ENCODE measurements at regions not wholly inside any gene's neighbourhood (a gene's known extent, or its start where the extent isn't known, plus 50 kb on each side); places are given as distances from the start of the nearest gene placed in this dataset.

GRCh38 chr2:198660501-198660900, 797.2 kb downstream of the SATB2 start:
- H3K27me3 ChIP-seq (replicated peaks; ENCODE audit: insufficient read depth, low read depth, low read length, poor library complexity): no peaks in the 10 kb centered on the region
- no peak overlapping the region for H3K27ac ChIP-seq (ENCODE audit: low read depth, low read length, poor library complexity, severe bottlenecking)
- intact Hi-C loops (cut with micrococcal nuclease; ENCODE audit: unreplicated experiment): no loop called here
- H3K36me3 ChIP-seq (ENCODE audit: insufficient read depth, low read length, poor library complexity, severe bottlenecking): no peaks in the 10 kb centered on the region
- CTCF ChIA-PET: no interaction called here
- TF ChIP-seq EZH2 (IDR thresholded peaks at IDR 0.05; ENCODE audit: borderline replicate concordance, low read depth, low read length, poor library complexity, severe bottlenecking) (no peak), CTCF (conservative IDR thresholded peaks at IDR 0.05; ENCODE audit: low read depth, low read length) (no peak)
- no peaks in the 10 kb centered on the region for H3K9me3 ChIP-seq (ENCODE audit: low read depth, low read length, poor library complexity, severe bottlenecking)
- no TSS peak for BruUV-seq (replicated peaks)
- no peak for DNase-seq (ENCODE audit: low spot score)
- no peak overlapping the region for H3K4me3 ChIP-seq (ENCODE audit: low read depth, low read length, poor library complexity, severe bottlenecking)
- H3K4me1 ChIP-seq (ENCODE audit: insufficient read depth, low read length, poor library complexity, severe bottlenecking): no peaks in the 10 kb centered on the region
- POLR2A ChIA-PET (ENCODE audit: low non-redundant PET): no interaction called here

GRCh38 chr2:198659096-198659870, 798.5 kb downstream of the SATB2 start:
- Histone ChIP-seq H3K4me3 (ENCODE audit: low read depth, low read length, poor library complexity, severe bottlenecking) (no peak overlapping the region), H3K4me1 (ENCODE audit: insufficient read depth, low read length, poor library complexity, severe bottlenecking) (no peaks in the 10 kb centered on the region), H3K27me3 (replicated peaks; ENCODE audit: insufficient read depth, low read depth, low read length, poor library complexity) (peaks cover 7% of the 10 kb centered on the region), H3K9me3 (ENCODE audit: low read depth, low read length, poor library complexity, severe bottlenecking) (no peaks in the 10 kb centered on the region), H3K27ac (ENCODE audit: low read depth, low read length, poor library complexity, severe bottlenecking) (no peak overlapping the region), H3K36me3 (ENCODE audit: insufficient read depth, low read length, poor library complexity, severe bottlenecking) (no peaks in the 10 kb centered on the region)
- no TSS peak for BruUV-seq (replicated peaks)
- ChIA-PET POLR2A (ENCODE audit: low non-redundant PET) (interaction anchor here (0.7 kb wide), 1 partner anchor 9 kb away, joined by 3 read pairs; no protein-coding TSS in a partner anchor), CTCF (no interaction called here)
- no peak for DNase-seq (ENCODE audit: low spot score)
- TF ChIP-seq EZH2 (IDR thresholded peaks at IDR 0.05; ENCODE audit: borderline replicate concordance, low read depth, low read length, poor library complexity, severe bottlenecking): no peak
- TF ChIP-seq CTCF (conservative IDR thresholded peaks at IDR 0.05; ENCODE audit: low read depth, low read length): no peak
- intact Hi-C loops (cut with micrococcal nuclease; ENCODE audit: unreplicated experiment): no loop called here

GRCh38 chr2:198657512-198658121, 800.1 kb downstream of the SATB2 start:
- Histone ChIP-seq H3K36me3 (ENCODE audit: insufficient read depth, low read length, poor library complexity, severe bottlenecking) (no peaks in the 10 kb centered on the region), H3K9me3 (ENCODE audit: low read depth, low read length, poor library complexity, severe bottlenecking) (no peaks in the 10 kb centered on the region), H3K4me3 (ENCODE audit: low read depth, low read length, poor library complexity, severe bottlenecking) (no peak overlapping the region), H3K27ac (ENCODE audit: low read depth, low read length, poor library complexity, severe bottlenecking) (no peak overlapping the region), H3K4me1 (ENCODE audit: insufficient read depth, low read length, poor library complexity, severe bottlenecking) (no peaks in the 10 kb centered on the region), H3K27me3 (replicated peaks; ENCODE audit: insufficient read depth, low read depth, low read length, poor library complexity) (peaks cover 12% of the 10 kb centered on the region)
- POLR2A ChIA-PET (ENCODE audit: low non-redundant PET): no interaction called here
- intact Hi-C loops (cut with micrococcal nuclease; ENCODE audit: unreplicated experiment): loop anchor here (2.0 kb wide), 1 partner anchor 831 kb away; no protein-coding TSS in a partner anchor
- CTCF ChIA-PET: interaction anchor here (0.6 to 1.2 kb wide), 4 partner anchors 171 to 1083 kb away, joined by 3 to 8 read pairs (median 4); no protein-coding TSS in a partner anchor
- TF ChIP-seq CTCF (conservative IDR thresholded peaks at IDR 0.05; ENCODE audit: low read depth, low read length): peak; percentile 69
- TF ChIP-seq EZH2 (IDR thresholded peaks at IDR 0.05; ENCODE audit: borderline replicate concordance, low read depth, low read length, poor library complexity, severe bottlenecking): no peak
- DNase-seq (ENCODE audit: low spot score): peak; percentile 52
- no TSS peak for BruUV-seq (replicated peaks)

Data from A673 (cell line).